ENCODE measurements at regions not wholly inside any gene's neighbourhood (a gene's known extent, or its start where the extent isn't known, plus 50 kb on each side); places are given as distances from the start of the nearest gene placed in this dataset.

- TF ChIP-seq CTCF (IDR thresholded peaks at IDR 0.05): no peak
- Mint-ChIP-seq H3K27ac (peak overlapping the region; percentile 86), H3K36me3 (ENCODE audit: low read depth) (no peaks in the 10 kb centered on the region), H3K27me3 (ENCODE audit: low read depth, poor library complexity) (peaks cover 6% of the 10 kb centered on the region), H3K9me3 (peaks cover 18% of the 10 kb centered on the region), H3K4me1 (peaks cover 34% of the 10 kb centered on the region), H3K4me3 (no peak overlapping the region)
- no peak for DNase-seq
These were observed 270.0 kb upstream of the ZFP64 start for GRCh38 chr20:52461582-52461981.

GRCh38 chr20:52459150-52459549, 267.6 kb upstream of the ZFP64 start:
- no peak for TF ChIP-seq CTCF (IDR thresholded peaks at IDR 0.05)
- Mint-ChIP-seq H3K27me3 (ENCODE audit: low read depth, poor library complexity) (peaks cover 6% of the 10 kb centered on the region), H3K4me1 (peaks cover 17% of the 10 kb centered on the region), H3K36me3 (ENCODE audit: low read depth) (no peaks in the 10 kb centered on the region), H3K4me3 (no peak overlapping the region), H3K27ac (no peak overlapping the region), H3K9me3 (peaks cover 18% of the 10 kb centered on the region)
- no peak for DNase-seq

GRCh38 chr20:52457826-52458225, 266.2 kb upstream of the ZFP64 start:
- Mint-ChIP-seq H3K4me1 (peaks cover 15% of the 10 kb centered on the region), H3K4me3 (no peak overlapping the region), H3K36me3 (ENCODE audit: low read depth) (no peaks in the 10 kb centered on the region), H3K9me3 (peaks cover 22% of the 10 kb centered on the region), H3K27me3 (ENCODE audit: low read depth, poor library complexity) (peaks cover 6% of the 10 kb centered on the region), H3K27ac (no peak overlapping the region)
- no peak for DNase-seq
- no peak for TF ChIP-seq CTCF (IDR thresholded peaks at IDR 0.05)

- no peak overlapping the region for H3K4me3 Mint-ChIP-seq
- H3K27me3 Mint-ChIP-seq (ENCODE audit: low read depth, poor library complexity): peaks cover 3% of the 10 kb centered on the region
- no peak for TF ChIP-seq CTCF (IDR thresholded peaks at IDR 0.05)
- peaks cover 15% of the 10 kb centered on the region for H3K9me3 Mint-ChIP-seq
- DNase-seq: no peak
- H3K36me3 Mint-ChIP-seq (ENCODE audit: low read depth): no peaks in the 10 kb centered on the region
- H3K27ac Mint-ChIP-seq: no peak overlapping the region
- peaks cover 4% of the 10 kb centered on the region for H3K4me1 Mint-ChIP-seq
These were observed 263.1 kb upstream of the ZFP64 start for GRCh38 chr20:52454660-52455059.

GRCh38 chr20:52448513-52449232, 257.1 kb upstream of the ZFP64 start:
- no peak overlapping the region for H3K4me3 Mint-ChIP-seq
- H3K36me3 Mint-ChIP-seq (ENCODE audit: low read depth): no peaks in the 10 kb centered on the region
- H3K27ac Mint-ChIP-seq: peak overlapping the region; percentile 47
- no peaks in the 10 kb centered on the region for H3K27me3 Mint-ChIP-seq (ENCODE audit: low read depth, poor library complexity)
- peaks cover 13% of the 10 kb centered on the region for H3K4me1 Mint-ChIP-seq
- DNase-seq: no peak
- H3K9me3 Mint-ChIP-seq: peaks cover 3% of the 10 kb centered on the region
- TF ChIP-seq CTCF (IDR thresholded peaks at IDR 0.05): no peak

- H3K36me3 Mint-ChIP-seq (ENCODE audit: low read depth): no peaks in the 10 kb centered on the region
- no peak overlapping the region for H3K27ac Mint-ChIP-seq
- peaks cover 13% of the 10 kb centered on the region for H3K4me1 Mint-ChIP-seq
- H3K9me3 Mint-ChIP-seq: no peaks in the 10 kb centered on the region
- no peak for TF ChIP-seq CTCF (IDR thresholded peaks at IDR 0.05)
- DNase-seq: no peak
- H3K4me3 Mint-ChIP-seq: no peak overlapping the region
- H3K27me3 Mint-ChIP-seq (ENCODE audit: low read depth, poor library complexity): no peaks in the 10 kb centered on the region
These were observed 255.6 kb upstream of the ZFP64 start for GRCh38 chr20:52447225-52447551.

Measured in nephron progenitor cell (in vitro differentiated cells).